Ishikawa (cell line): ENCODE measurements at regions not wholly inside any gene's neighbourhood (a gene's known extent, or its start where the extent isn't known, plus 50 kb on each side); places are given as distances from the start of the nearest gene placed in this dataset.

Experiments used
- CEBPB ChIP-seq: IDR thresholded peaks from 2 replicates; pipeline ENCODE4 v1.6.1; 2012
- CREB1 ChIP-seq: IDR thresholded peaks from 2 replicates; pipeline ENCODE4 v1.6.1; 2012; ENCODE audit warnings: low read depth
- EGR1 ChIP-seq: IDR thresholded peaks from 2 replicates; pipeline ENCODE4 v1.6.1; 2012
- EP300 ChIP-seq: IDR thresholded peaks from 2 replicates; pipeline ENCODE4 v1.6.1; 2012; ENCODE audit warnings: borderline replicate concordance
- FOXM1 ChIP-seq: IDR thresholded peaks from 2 replicates; pipeline ENCODE4 v1.6.1; 2012; ENCODE audit warnings: low read depth, borderline replicate concordance
- MAX ChIP-seq: IDR thresholded peaks from 2 replicates; pipeline ENCODE4 v1.6.1; 2012
- NFIC ChIP-seq: IDR thresholded peaks from 2 replicates; pipeline ENCODE4 v1.6.1; 2012
- RAD21 ChIP-seq: IDR thresholded peaks from 2 replicates; pipeline ENCODE4 v1.6.1; 2012; ENCODE audit warnings: low read depth
- REST ChIP-seq: IDR thresholded peaks from 2 replicates; pipeline ENCODE4 v1.6.1; 2012; ENCODE audit warnings: low read depth, mild to moderate bottlenecking
- TAF1 ChIP-seq: IDR thresholded peaks from 2 replicates; pipeline ENCODE4 v1.6.1; 2012; ENCODE audit warnings: low read depth, mild to moderate bottlenecking
- TCF12 ChIP-seq: IDR thresholded peaks from 2 replicates; pipeline ENCODE4 v1.6.1; 2012; ENCODE audit warnings: low read depth
- TEAD4 ChIP-seq: IDR thresholded peaks from 2 replicates; pipeline ENCODE4 v1.6.1; 2012
- USF1 ChIP-seq: IDR thresholded peaks from 2 replicates; pipeline ENCODE4 v1.6.1; 2012
- YY1 ChIP-seq: IDR thresholded peaks from 2 replicates; pipeline ENCODE4 v1.6.1; 2012; ENCODE audit warnings: low read depth
- ZBTB7A ChIP-seq: IDR thresholded peaks from 2 replicates; pipeline ENCODE4 v1.6.1; 2012; ENCODE audit warnings: low read depth

- no peak for TF ChIP-seq TEAD4
- no peak for TF ChIP-seq EGR1
- no peak for TF ChIP-seq CREB1
These were observed 57.0 kb downstream of the MSTN start for GRCh38 chr2:190005513-190005912.

- TF ChIP-seq RAD21 (no peak), EP300 (no peak), NFIC (no peak), TEAD4 (no peak), EGR1 (no peak), REST (no peak), TCF12 (no peak), FOXM1 (no peak), TAF1 (no peak), CREB1 (no peak), CEBPB (no peak), MAX (no peak), ZBTB7A (no peak), YY1 (no peak)
These were observed 62.9 kb downstream of the MSTN start for GRCh38 chr2:189999661-190000060.

- TF ChIP-seq MAX (no peak), TAF1 (no peak)
These were observed 65.5 kb downstream of the MSTN start for GRCh38 chr2:189997016-189997415.

GRCh38 chr2:189995679-189996078 is 66.8 kb downstream of the MSTN start:
- no peak for TF ChIP-seq TCF12
- TF ChIP-seq CREB1 = no peak
- TF ChIP-seq RAD21 = no peak
- TF ChIP-seq CEBPB = no peak
- TF ChIP-seq EGR1 = no peak
- no peak for TF ChIP-seq NFIC
- TF ChIP-seq ZBTB7A = no peak
- no peak for TF ChIP-seq USF1
- TF ChIP-seq YY1 = no peak
- TF ChIP-seq REST = no peak
- TF ChIP-seq FOXM1 = no peak
- TF ChIP-seq EP300 = no peak
- no peak for TF ChIP-seq MAX
- TF ChIP-seq TAF1 = no peak
- no peak for TF ChIP-seq TEAD4

GRCh38 chr2:189982780-189983394 is 79.6 kb downstream of the MSTN start:
- TF ChIP-seq RAD21 (peak; percentile 65), MAX (no peak)

GRCh38 chr2:189982087-189982486 is 80.4 kb downstream of the MSTN start:
- TF ChIP-seq EP300 = no peak
- no peak for TF ChIP-seq CREB1
- no peak for TF ChIP-seq TEAD4

GRCh38 chr2:189960346-189960745 is 102.2 kb downstream of the MSTN start:
- no peak for TF ChIP-seq ZBTB7A

GRCh38 chr2:189959450-189959849 is 103.1 kb downstream of the MSTN start:
- TF ChIP-seq EP300 (no peak), REST (no peak), TAF1 (no peak), NFIC (no peak), YY1 (no peak), CREB1 (no peak), USF1 (no peak), CEBPB (no peak), TEAD4 (no peak), FOXM1 (no peak), ZBTB7A (no peak), EGR1 (no peak), TCF12 (no peak), RAD21 (no peak), MAX (no peak)
